ENCODE measurements at regions not wholly inside any gene's neighbourhood (a gene's known extent, or its start where the extent isn't known, plus 50 kb on each side); places are given as distances from the start of the nearest gene placed in this dataset.

DNA sequence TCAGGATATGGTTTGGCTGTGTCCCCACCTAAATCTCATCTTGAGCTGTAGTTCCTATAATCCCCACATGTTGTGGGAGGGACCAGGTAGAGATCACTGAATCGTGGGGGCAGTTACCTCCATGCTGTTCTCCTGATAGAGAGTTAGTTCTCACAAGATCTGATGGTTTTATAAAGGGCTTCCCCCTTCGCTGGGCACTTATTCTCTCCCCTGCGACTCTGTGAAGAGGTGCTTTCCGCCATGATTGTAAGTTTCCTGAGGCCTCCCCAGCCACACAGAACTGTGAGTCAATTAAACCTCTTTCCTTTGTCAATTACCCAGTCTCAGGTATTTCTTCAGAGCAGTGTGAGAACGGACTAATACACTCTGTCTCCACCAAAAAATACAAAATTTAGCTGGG lies 291.9 kb downstream of the BCOR start:
- TF ChIP-seq CTCF (IDR thresholded peaks at IDR 0.05; ENCODE audit: low read length) (no peak), EZH2 (IDR thresholded peaks at IDR 0.05; ENCODE audit: borderline replicate concordance, low read length) (no peak)
